B cell (primary cell): ENCODE measurements at regions not wholly inside any gene's neighbourhood (a gene's known extent, or its start where the extent isn't known, plus 50 kb on each side); places are given as distances from the start of the nearest gene placed in this dataset.

Source experiments
- ATAC-seq: fragments of 200-7000 bp; cut with Tn5 transposase; one replicate; pipeline ENCODE4 v1.10.0; 2021; ENCODE audit warnings: low read depth, mild to moderate bottlenecking, moderate number of reproducible peaks, moderate library complexity
- CTCF ChIA-PET: fragments of 350-600 bp; sonication (Branson Sonifier 250); formaldehyde crosslinking; loops from one replicate; lab custom pipeline; 2021; ENCODE audit warnings: antibody characterized with exemption, inconsistent platforms; lab: Charles Lee
- POLR2A ChIA-PET: fragments of 350-600 bp; sonication (Branson Sonifier 250); formaldehyde crosslinking; loops from one replicate; lab custom pipeline; 2021; ENCODE audit warnings: antibody characterized with exemption; lab: Charles Lee
- DNase-seq: peaks from one replicate; pipeline ENCODE4 v3.0.0; 2013
- H2AFZ ChIP-seq: 2 replicates; pipeline ENCODE4 v1.6.1; 2012; ENCODE audit warnings: mild to moderate bottlenecking, low read depth, low read length; ENCODE audit not compliant: insufficient read depth, poor library complexity, severe bottlenecking
- H3K27ac ChIP-seq, 2 donors: 1 replicate in 1 of 2; 2 replicates in 1 of 2; pipeline ENCODE4 v1.5.1; 2012 to 2013; ENCODE audit warnings: low read length in 2 of 2, mild to moderate bottlenecking in 2 of 2, moderate library complexity in 1 of 2
- H3K27me3 ChIP-seq, 4 experiments: fragments of 200-600 bp in 1 of 4; sonication (generic) in 1 of 4; replicated peaks in 1 of 4; 1 replicate in 2 of 4; 2 replicates in 2 of 4; pipeline versions ENCODE4 v1.6.1 to v1.7.0; 2013 to 2016; ENCODE audit warnings: low read length in 3 of 4, mild to moderate bottlenecking in 2 of 4, mixed read lengths in 1 of 4, moderate library complexity in 1 of 4; ENCODE audit not compliant: insufficient read depth in 4 of 4, control insufficient read depth in 3 of 4; ENCODE audit errors: control extremely low read depth in 1 of 4
- H3K36me3 ChIP-seq, 2 experiments: replicated peaks in 1 of 2; 1 replicate in 1 of 2; 2 replicates in 1 of 2; pipeline versions ENCODE4 v1.6.1 to v1.7.1; 2013; ENCODE audit warnings: low read length in 1 of 2; ENCODE audit not compliant: insufficient read depth in 2 of 2, control insufficient read depth in 1 of 2; ENCODE audit errors: control extremely low read depth in 1 of 2, extremely low read depth in 1 of 2
- H3K4me1 ChIP-seq, 2 donors: fragments of 200-600 bp in 1 of 2; sonication (generic) in 1 of 2; 1 replicate in 1 of 2; 2 replicates in 1 of 2; pipeline versions ENCODE4 v1.5.1 to v1.6.1; 2013 to 2017; ENCODE audit warnings: low read length in 2 of 2; ENCODE audit not compliant: control insufficient read depth in 2 of 2, insufficient read depth in 2 of 2
- H3K4me2 ChIP-seq: replicated peaks from 2 replicates; pipeline ENCODE3; 2012; ENCODE audit warnings: mild to moderate bottlenecking, low read depth, low read length; ENCODE audit not compliant: poor library complexity, severe bottlenecking
- H3K4me3 ChIP-seq, 5 experiments: fragments of 200-600 bp in 1 of 5; sonication (generic) in 1 of 5; 1 replicate in 3 of 5; 2 replicates in 2 of 5; pipeline versions ENCODE4 v1.5.1 to v1.7.0; 2011 to 2016; ENCODE audit warnings: low read length in 4 of 5, mild to moderate bottlenecking in 4 of 5, low read depth in 2 of 5, control low read depth in 1 of 5, moderate library complexity in 1 of 5; ENCODE audit not compliant: insufficient read depth in 1 of 5; ENCODE audit errors: control extremely low read depth in 1 of 5, extremely low read depth in 1 of 5
- H3K79me2 ChIP-seq: fragments of 200-600 bp; sonication (generic); one replicate; pipeline ENCODE4 v1.6.0; 2016; ENCODE audit warnings: low read length; ENCODE audit not compliant: control insufficient read depth, insufficient read depth
- H3K9ac ChIP-seq: fragments of 200-600 bp; sonication (generic); 2 replicates; pipeline ENCODE4 v1.6.1; 2017; ENCODE audit warnings: mild to moderate bottlenecking, low read length, moderate library complexity
- H3K9me3 ChIP-seq, 3 donors: one replicate each; pipeline versions ENCODE4 v1.6.1 to v1.7.1; 2013; ENCODE audit warnings: low read length in 2 of 3; ENCODE audit not compliant: control insufficient read depth in 2 of 3, insufficient read depth in 1 of 3; ENCODE audit errors: control extremely low read depth in 1 of 3
- H4K20me1 ChIP-seq: 2 replicates; pipeline ENCODE4 v1.6.0; 2012; ENCODE audit warnings: mild to moderate bottlenecking, low read length; ENCODE audit not compliant: insufficient read depth, control insufficient read depth, poor library complexity, severe bottlenecking
- H3K27ac Mint-ChIP-seq: one replicate; pipeline ENCODE4 v1.8.0; 2021; ENCODE audit warnings: mixed read lengths
- H3K27me3 Mint-ChIP-seq: one replicate; pipeline ENCODE4 v1.8.0; 2021; ENCODE audit warnings: mixed read lengths
- H3K4me1 Mint-ChIP-seq: one replicate; pipeline ENCODE4 v1.8.0; 2021; ENCODE audit warnings: mixed read lengths
- H3K4me3 Mint-ChIP-seq: one replicate; pipeline ENCODE4 v1.8.0; 2021; ENCODE audit warnings: mixed read lengths
- H3K9me3 Mint-ChIP-seq: one replicate; pipeline ENCODE4 v1.8.0; 2022; ENCODE audit warnings: mixed read lengths; ENCODE audit not compliant: insufficient read depth
- CTCF ChIP-seq: fragments of 200-600 bp; IDR thresholded peaks from one replicate; pipeline ENCODE4 v1.8.0; 2022; ENCODE audit warnings: antibody characterized with exemption, mild to moderate bottlenecking
- EZH2 ChIP-seq: IDR thresholded peaks from 2 replicates; pipeline ENCODE4 v1.6.1; 2012; ENCODE audit warnings: borderline replicate concordance, low read depth, mild to moderate bottlenecking, moderate library complexity, low read length; ENCODE audit not compliant: insufficient read depth, poor library complexity, severe bottlenecking
- WGBS: methylation state at CpG from one replicate; pipeline ENCODE4 v1.1.5; 2013; ENCODE audit warnings: missing lambda C conversion rate; ENCODE audit not compliant: insufficient coverage; 5-methylcytosine and 5-hydroxymethylcytosine counted together
- intact Hi-C: fragments of 100-400 bp; cut with micrococcal nuclease; formaldehyde crosslinking; loops from one replicate; pipeline ENCODE4 v1.10.0; 2022

GRCh38 chr2:4528773-4529172, 825.4 kb downstream of the DCDC2C start:
- Histone ChIP-seq H4K20me1 (no peaks in the 10 kb centered on the region), H3K36me3 (no peaks in the 10 kb centered on the region), H3K79me2 (no peaks in the 10 kb centered on the region), H3K27ac (no peak overlapping the region), H3K4me1 (no peaks in the 10 kb centered on the region), H3K4me3 (no peak overlapping the region), H2AFZ (no peak overlapping the region), H3K4me2 (no peak overlapping the region), H3K27me3 (no peaks in the 10 kb centered on the region), H3K9ac (no peak overlapping the region), H3K9me3 (no peaks in the 10 kb centered on the region)
- ChIA-PET CTCF (no interaction called here), POLR2A (no interaction called here)
- 57% methylated on average over 1 of the region's 3 CpGs for WGBS
- intact Hi-C loops, result no loop called here
- no peaks in the 10 kb centered on the region for H3K27me3 Mint-ChIP-seq
- H3K27ac Mint-ChIP-seq, result no peak overlapping the region
- ATAC-seq (no peak), DNase-seq (no peak)
- no peaks in the 10 kb centered on the region for H3K4me1 Mint-ChIP-seq
- no peaks in the 10 kb centered on the region for H3K9me3 Mint-ChIP-seq
- no peak for TF ChIP-seq EZH2
- no peak for TF ChIP-seq CTCF
- no peak overlapping the region for H3K4me3 Mint-ChIP-seq

GRCh38 chr2:4529738-4530137, 826.4 kb downstream of the DCDC2C start:
- H3K27ac Mint-ChIP-seq, result no peak overlapping the region
- WGBS, result 100% methylated on average over 1 of the region's 1 CpG
- Histone ChIP-seq H2AFZ (no peak overlapping the region), H3K79me2 (no peaks in the 10 kb centered on the region), H3K36me3 (no peaks in the 10 kb centered on the region), H3K9me3 (no peaks in the 10 kb centered on the region), H3K4me3 (no peak overlapping the region), H4K20me1 (no peaks in the 10 kb centered on the region), H3K4me2 (no peak overlapping the region), H3K4me1 (no peaks in the 10 kb centered on the region), H3K9ac (no peak overlapping the region), H3K27ac (no peak overlapping the region), H3K27me3 (no peaks in the 10 kb centered on the region)
- H3K27me3 Mint-ChIP-seq, result no peaks in the 10 kb centered on the region
- ATAC-seq (no peak), DNase-seq (no peak)
- ChIA-PET POLR2A (no interaction called here), CTCF (no interaction called here)
- no peaks in the 10 kb centered on the region for H3K4me1 Mint-ChIP-seq
- no peaks in the 10 kb centered on the region for H3K9me3 Mint-ChIP-seq
- no peak for TF ChIP-seq EZH2
- TF ChIP-seq CTCF, result no peak
- intact Hi-C loops, result no loop called here
- H3K4me3 Mint-ChIP-seq, result no peak overlapping the region
